HCT116 (cell line): ENCODE measurements at regions not wholly inside any gene's neighbourhood (a gene's known extent, or its start where the extent isn't known, plus 50 kb on each side); places are given as distances from the start of the nearest gene placed in this dataset.

Source experiments
- CEBPB ChIP-seq: IDR thresholded peaks from 2 replicates; pipeline ENCODE4 v1.6.1; 2012; ENCODE audit warnings: low read depth
- EZH2 ChIP-seq: fragments of 200-600 bp; sonication (generic); IDR thresholded peaks from 2 replicates; pipeline ENCODE4 v1.6.1; 2017; ENCODE audit warnings: antibody characterized with exemption, mixed run types
- JUND ChIP-seq: IDR thresholded peaks from 2 replicates; pipeline ENCODE4 v1.6.1; 2012
- POLR2A ChIP-seq: IDR thresholded peaks from 2 replicates; pipeline ENCODE4 v1.7.0; 2011; ENCODE audit warnings: borderline replicate concordance; ENCODE audit not compliant: insufficient read depth, insufficient read length; ENCODE audit errors: extremely low read depth
- POLR2AphosphoS5 ChIP-seq: IDR thresholded peaks from 2 replicates; pipeline ENCODE4 v1.6.1; 2011; ENCODE audit warnings: mild to moderate bottlenecking, low read depth, low read length, moderate library complexity
- RAD21 ChIP-seq: IDR thresholded peaks from 2 replicates; pipeline ENCODE4 v1.6.1; 2012; ENCODE audit warnings: low read depth, mild to moderate bottlenecking
- SIN3A ChIP-seq: IDR thresholded peaks from 2 replicates; pipeline ENCODE4 v1.6.1; 2012; ENCODE audit warnings: low read depth
- SP1 ChIP-seq: IDR thresholded peaks from 2 replicates; pipeline ENCODE4 v1.6.1; 2012; ENCODE audit warnings: low read depth
- SRF ChIP-seq: IDR thresholded peaks from 2 replicates; pipeline ENCODE4 v1.6.1; 2012; ENCODE audit warnings: low read depth
- TCF7L2 ChIP-seq: IDR thresholded peaks from 2 replicates; pipeline ENCODE4 v1.7.0; 2011; ENCODE audit warnings: borderline replicate concordance, inconsistent platforms; ENCODE audit not compliant: insufficient read depth, insufficient read length; ENCODE audit errors: extremely low read depth
- YY1 ChIP-seq: IDR thresholded peaks from 2 replicates; pipeline ENCODE4 v1.6.1; 2011; ENCODE audit warnings: low read length, low read depth, moderate library complexity, mild to moderate bottlenecking; ENCODE audit not compliant: insufficient replicate concordance; ENCODE audit errors: extremely low read depth
- TF ChIP-seq, protein P1 (sequence below): IDR thresholded peaks from 2 replicates; pipeline ENCODE4 v1.6.1; 2012
- TF ChIP-seq, protein P2 (sequence below), 3 experiments: fragments of 200-600 bp in 1 of 3; sonication (generic) in 1 of 3; IDR thresholded peaks in 2 of 3; conservative IDR thresholded peaks in 1 of 3; 2 replicates each; pipeline ENCODE4 v1.5.1; 2012 to 2017; ENCODE audit warnings: low read depth in 2 of 3, low read length in 2 of 3, antibody characterized with exemption in 1 of 3, borderline replicate concordance in 1 of 3, control low read depth in 1 of 3, mild to moderate bottlenecking in 1 of 3, mixed read lengths in 1 of 3, mixed run types in 1 of 3, moderate library complexity in 1 of 3; ENCODE audit not compliant: insufficient read depth in 1 of 3
- TF ChIP-seq, protein P3 (sequence below): IDR thresholded peaks from 2 replicates; pipeline ENCODE4 v1.6.1; 2012; ENCODE audit warnings: low read depth

DNA sequence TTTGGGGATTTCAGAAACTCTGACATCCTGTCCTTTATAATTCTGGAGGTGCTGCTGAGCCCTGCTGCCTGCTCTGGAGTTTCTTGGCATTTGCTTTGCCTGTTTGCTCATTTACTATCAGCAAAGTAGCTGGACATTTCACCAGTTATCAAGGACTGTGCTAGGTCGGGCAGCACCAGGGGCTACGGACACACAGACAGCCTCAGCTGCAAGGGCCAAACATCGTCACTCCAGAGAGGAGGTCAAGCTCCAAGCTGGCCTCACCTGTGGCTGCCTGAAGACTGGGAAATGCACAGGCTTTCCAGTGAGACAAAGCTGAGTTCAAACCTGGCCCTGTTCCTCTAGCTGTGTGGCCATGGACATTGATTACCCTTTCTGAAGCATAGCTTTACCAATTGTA, 143.7 kb downstream of the LRIG2 start:
- TF ChIP-seq, protein P1, sequence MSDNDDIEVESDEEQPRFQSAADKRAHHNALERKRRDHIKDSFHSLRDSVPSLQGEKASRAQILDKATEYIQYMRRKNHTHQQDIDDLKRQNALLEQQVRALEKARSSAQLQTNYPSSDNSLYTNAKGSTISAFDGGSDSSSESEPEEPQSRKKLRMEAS: no peak
- TF ChIP-seq CEBPB (no peak), POLR2A (no peak), EZH2 (no peak), YY1 (no peak), POLR2AphosphoS5 (no peak), RAD21 (no peak), SP1 (no peak), TCF7L2 (no peak), JUND (no peak), SRF (no peak), SIN3A (no peak)
- TF ChIP-seq, protein P2, sequence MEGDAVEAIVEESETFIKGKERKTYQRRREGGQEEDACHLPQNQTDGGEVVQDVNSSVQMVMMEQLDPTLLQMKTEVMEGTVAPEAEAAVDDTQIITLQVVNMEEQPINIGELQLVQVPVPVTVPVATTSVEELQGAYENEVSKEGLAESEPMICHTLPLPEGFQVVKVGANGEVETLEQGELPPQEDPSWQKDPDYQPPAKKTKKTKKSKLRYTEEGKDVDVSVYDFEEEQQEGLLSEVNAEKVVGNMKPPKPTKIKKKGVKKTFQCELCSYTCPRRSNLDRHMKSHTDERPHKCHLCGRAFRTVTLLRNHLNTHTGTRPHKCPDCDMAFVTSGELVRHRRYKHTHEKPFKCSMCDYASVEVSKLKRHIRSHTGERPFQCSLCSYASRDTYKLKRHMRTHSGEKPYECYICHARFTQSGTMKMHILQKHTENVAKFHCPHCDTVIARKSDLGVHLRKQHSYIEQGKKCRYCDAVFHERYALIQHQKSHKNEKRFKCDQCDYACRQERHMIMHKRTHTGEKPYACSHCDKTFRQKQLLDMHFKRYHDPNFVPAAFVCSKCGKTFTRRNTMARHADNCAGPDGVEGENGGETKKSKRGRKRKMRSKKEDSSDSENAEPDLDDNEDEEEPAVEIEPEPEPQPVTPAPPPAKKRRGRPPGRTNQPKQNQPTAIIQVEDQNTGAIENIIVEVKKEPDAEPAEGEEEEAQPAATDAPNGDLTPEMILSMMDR (IDR thresholded peaks at IDR 0.05 in 2 of 3, conservative IDR thresholded peaks at IDR 0.05 in 1 of 3; ENCODE audit: borderline replicate concordance in 1 of 3, insufficient read depth in 1 of 3, low read depth in 2 of 3, low read length in 2 of 3): no peak
- TF ChIP-seq, protein P3, sequence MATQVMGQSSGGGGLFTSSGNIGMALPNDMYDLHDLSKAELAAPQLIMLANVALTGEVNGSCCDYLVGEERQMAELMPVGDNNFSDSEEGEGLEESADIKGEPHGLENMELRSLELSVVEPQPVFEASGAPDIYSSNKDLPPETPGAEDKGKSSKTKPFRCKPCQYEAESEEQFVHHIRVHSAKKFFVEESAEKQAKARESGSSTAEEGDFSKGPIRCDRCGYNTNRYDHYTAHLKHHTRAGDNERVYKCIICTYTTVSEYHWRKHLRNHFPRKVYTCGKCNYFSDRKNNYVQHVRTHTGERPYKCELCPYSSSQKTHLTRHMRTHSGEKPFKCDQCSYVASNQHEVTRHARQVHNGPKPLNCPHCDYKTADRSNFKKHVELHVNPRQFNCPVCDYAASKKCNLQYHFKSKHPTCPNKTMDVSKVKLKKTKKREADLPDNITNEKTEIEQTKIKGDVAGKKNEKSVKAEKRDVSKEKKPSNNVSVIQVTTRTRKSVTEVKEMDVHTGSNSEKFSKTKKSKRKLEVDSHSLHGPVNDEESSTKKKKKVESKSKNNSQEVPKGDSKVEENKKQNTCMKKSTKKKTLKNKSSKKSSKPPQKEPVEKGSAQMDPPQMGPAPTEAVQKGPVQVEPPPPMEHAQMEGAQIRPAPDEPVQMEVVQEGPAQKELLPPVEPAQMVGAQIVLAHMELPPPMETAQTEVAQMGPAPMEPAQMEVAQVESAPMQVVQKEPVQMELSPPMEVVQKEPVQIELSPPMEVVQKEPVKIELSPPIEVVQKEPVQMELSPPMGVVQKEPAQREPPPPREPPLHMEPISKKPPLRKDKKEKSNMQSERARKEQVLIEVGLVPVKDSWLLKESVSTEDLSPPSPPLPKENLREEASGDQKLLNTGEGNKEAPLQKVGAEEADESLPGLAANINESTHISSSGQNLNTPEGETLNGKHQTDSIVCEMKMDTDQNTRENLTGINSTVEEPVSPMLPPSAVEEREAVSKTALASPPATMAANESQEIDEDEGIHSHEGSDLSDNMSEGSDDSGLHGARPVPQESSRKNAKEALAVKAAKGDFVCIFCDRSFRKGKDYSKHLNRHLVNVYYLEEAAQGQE: no peak
